Mesodermal cell (in vitro differentiated cells): ENCODE measurements at regions not wholly inside any gene's neighbourhood (a gene's known extent, or its start where the extent isn't known, plus 50 kb on each side); places are given as distances from the start of the nearest gene placed in this dataset.
"Not testable (repeated sequence)": the region's sequence is repeated elsewhere in the genome, so short reads cannot be mapped to it uniquely, and the experiment has no call there.

Source experiments
- H3K27ac ChIP-seq: 2 replicates; pipeline ENCODE4 v1.7.0; 2013; ENCODE audit warnings: mild to moderate bottlenecking, low read depth, low read length, moderate library complexity; ENCODE audit not compliant: severe bottlenecking
- H3K36me3 ChIP-seq: 2 replicates; pipeline ENCODE4 v1.7.1; 2013; ENCODE audit warnings: mild to moderate bottlenecking, low read length, moderate library complexity; ENCODE audit not compliant: control insufficient read depth, insufficient read depth
- H3K4me1 ChIP-seq: one replicate; pipeline ENCODE4 v1.7.1; 2013; ENCODE audit warnings: mild to moderate bottlenecking, low read length; ENCODE audit not compliant: insufficient read depth, control insufficient read depth, poor library complexity, severe bottlenecking
- H3K4me3 ChIP-seq: 2 replicates; pipeline ENCODE4 v1.7.0; 2013; ENCODE audit warnings: low read length, control low read depth, mild to moderate bottlenecking; ENCODE audit not compliant: insufficient read depth, poor library complexity, severe bottlenecking; ENCODE audit errors: extremely low read depth
- H3K9me3 ChIP-seq: 2 replicates; pipeline ENCODE4 v1.7.1; 2013; ENCODE audit warnings: mild to moderate bottlenecking, low read length, moderate library complexity; ENCODE audit not compliant: control insufficient read depth
- WGBS, 2 experiments: methylation state at CpG; one replicate each; pipeline ENCODE4 v1.1.5; 2013; ENCODE audit warnings: missing lambda C conversion rate in 2 of 2; ENCODE audit not compliant: insufficient coverage in 2 of 2; 5-methylcytosine and 5-hydroxymethylcytosine counted together

GRCh38 chr4:165806613-165807012 is 66.4 kb upstream of the TLL1 start:
- H3K4me1 ChIP-seq: no peaks in the 10 kb centered on the region
- no peak overlapping the region for H3K4me3 ChIP-seq
- H3K27ac ChIP-seq: no peak overlapping the region
- no peaks in the 10 kb centered on the region for H3K36me3 ChIP-seq
- no peaks in the 10 kb centered on the region for H3K9me3 ChIP-seq

- Histone ChIP-seq H3K4me3 (no peak overlapping the region), H3K27ac (no peak overlapping the region), H3K36me3 (no peaks in the 10 kb centered on the region), H3K4me1 (no peaks in the 10 kb centered on the region), H3K9me3 (no peaks in the 10 kb centered on the region)
- WGBS, 2 experiments: 71 to 83% methylated on average over 1 to 2 of the region's 2 CpGs
Observed at GRCh38 chr4:165810726-165811125, 62.3 kb upstream of the TLL1 start.

GRCh38 chr4:165813606-165814005 is 59.4 kb upstream of the TLL1 start:
- Histone ChIP-seq H3K4me1 (no peaks in the 10 kb centered on the region), H3K4me3 (no peak overlapping the region), H3K27ac (no peak overlapping the region), H3K36me3 (no peaks in the 10 kb centered on the region), H3K9me3 (peaks cover 2% of the 10 kb centered on the region)

DNA sequence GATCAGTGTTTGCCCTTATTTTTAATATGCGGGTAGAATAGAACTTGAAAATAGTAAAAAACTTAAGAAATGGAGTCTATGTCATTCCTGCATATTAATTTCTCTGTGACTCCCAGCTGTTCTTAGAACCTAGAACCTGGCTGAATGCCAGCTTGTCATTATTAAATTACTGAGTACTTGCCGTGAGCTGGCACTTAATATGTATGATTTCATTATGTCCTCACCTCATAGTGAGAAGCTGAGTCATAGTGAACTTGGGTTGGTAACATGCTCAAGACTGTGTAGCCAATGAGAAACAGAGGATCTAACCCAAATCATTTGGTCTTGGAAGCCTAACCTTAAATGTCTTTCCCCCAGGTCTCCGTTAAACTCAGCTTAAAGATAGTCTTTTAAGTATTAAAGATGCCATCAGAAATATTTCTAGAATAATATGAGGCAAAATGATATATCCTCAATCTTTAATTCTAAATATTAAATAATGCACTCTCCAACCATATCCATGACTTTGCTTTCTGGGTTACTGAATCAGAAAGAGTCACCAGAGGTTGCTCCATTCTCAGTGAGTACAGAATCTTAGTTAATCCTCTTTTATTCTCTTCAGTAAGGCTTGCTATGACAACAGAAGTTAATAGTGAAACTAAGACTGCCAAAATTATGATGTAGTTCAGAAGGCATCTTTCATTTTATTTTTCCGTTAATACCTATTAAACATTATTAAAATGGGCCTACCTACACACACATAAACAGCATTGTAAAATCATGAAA is 58.6 kb upstream of the TLL1 start:
- Histone ChIP-seq H3K4me3 (no peak overlapping the region), H3K9me3 (peaks cover 2% of the 10 kb centered on the region), H3K4me1 (no peaks in the 10 kb centered on the region), H3K36me3 (no peaks in the 10 kb centered on the region), H3K27ac (no peak overlapping the region)
- WGBS, 2 experiments: 85% methylated on average over 2 of the region's 4 CpGs; no CpG with 5 or more reads in 1 of the 2 experiments

DNA sequence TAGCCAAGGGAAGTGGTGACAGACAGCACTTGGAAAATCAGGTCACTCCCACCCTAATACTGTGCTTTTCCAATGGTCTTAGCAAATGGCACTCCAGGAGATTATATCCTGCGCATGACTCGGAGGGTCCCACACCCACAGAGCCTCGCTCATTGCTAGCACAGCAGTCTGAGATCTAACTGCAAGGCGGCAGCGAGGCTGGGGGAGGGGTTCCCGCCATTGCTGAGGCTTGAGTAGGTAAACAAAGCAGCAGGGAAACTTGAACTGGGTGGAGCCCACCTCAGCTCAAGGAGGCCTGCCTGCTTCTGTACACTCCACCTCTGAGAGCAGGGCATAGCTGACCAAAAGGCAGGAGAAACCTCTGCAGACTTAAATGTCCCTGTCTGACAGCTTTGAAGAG is 53.9 kb upstream of the TLL1 start:
- H3K36me3 ChIP-seq, H3K9me3 ChIP-seq, H3K4me3 ChIP-seq, H3K4me1 ChIP-seq, H3K27ac ChIP-seq: not testable (repeated sequence)
- 66 to 93% methylated on average over 4 to 6 of the region's 6 CpGs for WGBS, 2 experiments
